K562 (cell line): ENCODE measurements at regions not wholly inside any gene's neighbourhood (a gene's known extent, or its start where the extent isn't known, plus 50 kb on each side); places are given as distances from the start of the nearest gene placed in this dataset.
A peak's percentile ranks its signal among the peaks of the same experiment; 100 is the strongest.

Source experiments
- ATAC-seq: fragments of 200-7000 bp; cut with Tn5 transposase; 3 replicates; pipeline ENCODE4 v1.9.1; 2020; ENCODE audit warnings: moderate library complexity
- BruUV-seq: library from RNA; stranded (reverse); fragments of 400-500 nt; replicated peaks from 2 replicates; lab custom pipeline; 2021; lab: Mats Ljungman, UMichigan
- CTCF ChIA-PET: fragments of 300-600 bp; formaldehyde crosslinking; extraction: SDS; loops from one replicate; lab custom pipeline; 2021; ENCODE audit warnings: low intra/inter-chr PET ratio; lab: Yijun Ruan, JAX
- POLR2A ChIA-PET: fragments of 300-600, 350-650 bp; sonication (Branson Sonifier 250); formaldehyde crosslinking; extraction: SDS; loops from one replicate; lab custom pipeline; 2021; ENCODE audit warnings: antibody characterized with exemption, inconsistent platforms; lab: Yijun Ruan, JAX
- DNase-seq, 4 experiments: peaks; one replicate each; pipeline versions ENCODE4 v3.0.0 to v3.0.0-alpha.2; 2011 to 2018; ENCODE audit warnings: low spot score in 3 of 4, mixed read lengths in 3 of 4; ENCODE audit errors: extremely low read depth in 1 of 4
- FAIRE-seq: peaks from 2 replicates; lab custom pipeline; 2011; peaks lifted over from hg19 to GRCh38; lab: Jason Lieb, UNC
- H2AFZ ChIP-seq: 2 replicates; pipeline ENCODE4 v1.6.0; 2011; ENCODE audit warnings: low read depth, low read length, control low read depth, inconsistent platforms
- H3K27ac ChIP-seq: fragments of 200-600 bp; 3 replicates; pipeline ENCODE4 v1.8.0; 2011; ENCODE audit warnings: low read depth, mild to moderate bottlenecking, control low read depth, inconsistent platforms, low read length, moderate library complexity, mixed read lengths; ENCODE audit errors: extremely low read depth
- H3K27me3 ChIP-seq, 2 experiments: fragments of 300-600 bp in 1 of 2; 2 replicates in 1 of 2; 3 replicates in 1 of 2; pipeline versions ENCODE4 v1.6.0 to v1.8.0; 2011; ENCODE audit warnings: inconsistent platforms in 2 of 2, low read length in 2 of 2, mild to moderate bottlenecking in 1 of 2, mixed read lengths in 1 of 2, moderate library complexity in 1 of 2; ENCODE audit not compliant: control insufficient read depth in 2 of 2, insufficient read depth in 2 of 2
- H3K36me3 ChIP-seq: fragments of 300-600 bp; 3 replicates; pipeline ENCODE4 v1.8.0; 2011; ENCODE audit warnings: mild to moderate bottlenecking, low read length, inconsistent platforms; ENCODE audit not compliant: control insufficient read depth, insufficient read depth
- H3K4me1 ChIP-seq, 2 experiments: fragments of 200-600 bp in 1 of 2; replicated peaks in 1 of 2; 2 replicates in 1 of 2; 3 replicates in 1 of 2; pipeline versions ENCODE4 v1.5.1 to v1.8.0; 2011; ENCODE audit warnings: inconsistent platforms in 2 of 2, low read length in 2 of 2, mild to moderate bottlenecking in 1 of 2, mixed read lengths in 1 of 2, moderate library complexity in 1 of 2; ENCODE audit not compliant: control insufficient read depth in 2 of 2, insufficient read depth in 2 of 2
- H3K4me2 ChIP-seq: 2 replicates; pipeline ENCODE4 v1.6.1; 2011; ENCODE audit warnings: low read length, control low read depth, inconsistent platforms, mixed read lengths; ENCODE audit not compliant: insufficient read depth
- H3K4me3 ChIP-seq: fragments of 200-600 bp; sonication (generic), shearing (Covaris generic); 2 replicates; pipeline ENCODE4 v1.5.1; 2016; ENCODE audit warnings: control low read depth, inconsistent platforms
- H3K79me2 ChIP-seq: fragments of 200-600 bp; 3 replicates; pipeline ENCODE4 v1.8.0; 2011; ENCODE audit warnings: low read length, inconsistent platforms; ENCODE audit not compliant: control insufficient read depth, insufficient read depth
- H3K9ac ChIP-seq, 2 experiments: 2 replicates each; pipeline versions ENCODE4 v1.6.0 to v1.6.1; 2011; ENCODE audit warnings: low read depth in 2 of 2, low read length in 2 of 2, control low read depth in 1 of 2, inconsistent platforms in 1 of 2, mild to moderate bottlenecking in 1 of 2, mixed read lengths in 1 of 2; ENCODE audit not compliant: insufficient read depth in 1 of 2
- H3K9me1 ChIP-seq: one replicate; pipeline ENCODE4 v1.6.0; 2011; ENCODE audit warnings: inconsistent platforms, mild to moderate bottlenecking, low read length, moderate library complexity; ENCODE audit not compliant: control insufficient read depth, insufficient read depth
- H3K9me3 ChIP-seq: replicated peaks from 2 replicates; pipeline ENCODE4 v1.5.1; 2011; ENCODE audit warnings: low read depth, low read length, inconsistent platforms; ENCODE audit not compliant: control insufficient read depth, insufficient read depth
- H4K20me1 ChIP-seq: replicated peaks from 2 replicates; pipeline ENCODE4 v1.6.1; 2011; ENCODE audit warnings: low read length, inconsistent platforms, mixed read lengths; ENCODE audit not compliant: control insufficient read depth, insufficient read depth
- CEBPZ ChIP-seq: fragments of 150-350 bp; IDR thresholded peaks from 2 replicates; pipeline ENCODE4 v1.6.1; 2014; ENCODE audit warnings: low read depth, mild to moderate bottlenecking, low read length, borderline replicate concordance
- CTCF ChIP-seq, 3 experiments: IDR thresholded peaks in 2 of 3; conservative IDR thresholded peaks in 1 of 3; 2 replicates each; pipeline ENCODE4 v1.5.1; 2011 to 2012; ENCODE audit warnings: low read length in 3 of 3, mild to moderate bottlenecking in 3 of 3, control low read depth in 2 of 3, improper control_type of control experiment in 1 of 3, inconsistent platforms in 1 of 3, low read depth in 1 of 3, mixed read lengths in 1 of 3, moderate library complexity in 1 of 3; ENCODE audit not compliant: insufficient read depth in 2 of 3
- ETV1 ChIP-seq: fragments of 450-650 bp; conservative IDR thresholded peaks from 2 replicates; pipeline ENCODE4 v1.6.1; 2016; ENCODE audit warnings: missing genetic modification characterization, control low read depth, low read depth, missing compliant biosample characterization
- FOXK1 ChIP-seq: sonication (generic); formaldehyde crosslinking; IDR thresholded peaks from 2 replicates; pipeline ENCODE4 v1.8.0; 2022; ENCODE audit warnings: missing genetic modification reagents, mild to moderate bottlenecking, borderline replicate concordance
- HBP1 ChIP-seq: fragments of 450-650 bp; formaldehyde crosslinking; IDR thresholded peaks from 2 replicates; pipeline ENCODE4 v1.4.0; 2022; ENCODE audit warnings: missing genetic modification characterization
- NBN ChIP-seq: fragments of 450-650 bp; IDR thresholded peaks from 2 replicates; pipeline ENCODE4 v1.6.1; 2016; ENCODE audit warnings: low read depth, mild to moderate bottlenecking
- RAD21 ChIP-seq, 2 experiments: fragments of 250-450 bp in 1 of 2; fragments of 450-650 bp in 1 of 2; sonication (Bioruptor Pico) in 1 of 2; formaldehyde crosslinking in 1 of 2; IDR thresholded peaks in 1 of 2; conservative IDR thresholded peaks in 1 of 2; 2 replicates each; pipeline versions ENCODE4 v1.4.0 to v1.8.0; 2020 to 2022; ENCODE audit warnings: mild to moderate bottlenecking in 2 of 2, moderate library complexity in 1 of 2
- SMC3 ChIP-seq: conservative IDR thresholded peaks from 2 replicates; pipeline ENCODE4 v1.6.1; 2011; ENCODE audit warnings: low read depth, low read length, improper control_type of control experiment; ENCODE audit not compliant: insufficient read depth
- TFE3 ChIP-seq: fragments of 450-650 bp; formaldehyde crosslinking; IDR thresholded peaks from 2 replicates; pipeline ENCODE4 v1.4.0; 2020; ENCODE audit warnings: mild to moderate bottlenecking, mixed read lengths
- ZBTB26 ChIP-seq: fragments of 450-650 bp; formaldehyde crosslinking; IDR thresholded peaks from 2 replicates; pipeline ENCODE4 v1.4.0; 2022; ENCODE audit warnings: missing genetic modification characterization
- WGBS: fragments of 100-300 bp; shearing (Covaris generic); methylation state at CpG from one replicate; pipeline ENCODE4 v1.1.6; 2016; ENCODE audit warnings: low coverage, mixed read lengths; ENCODE audit not compliant: insufficient coverage; ENCODE audit errors: missing lambda C conversion rate; 5-methylcytosine and 5-hydroxymethylcytosine counted together
- in situ Hi-C: fragments of 300-500 bp; cut with MboI; formaldehyde crosslinking; loops from 4 replicates; pipeline ENCODE4 v1.15.0; 2018; ENCODE audit warnings: inconsistent platforms, mixed read lengths
- intact Hi-C: fragments of 100-400 bp; cut with micrococcal nuclease; formaldehyde crosslinking; loops from 2 replicates; pipeline ENCODE4 v1.14.2; 2022

GRCh38 chr1:29713857-29714256, 477.5 kb downstream of the PTPRU start:
- WGBS = 0% methylated on average over 1 of the region's 1 CpG
- Histone ChIP-seq H3K4me1 (no peaks in the 10 kb centered on the region), H3K9me1 (peaks cover 6% of the 10 kb centered on the region), H3K9ac (no peak overlapping the region), H3K9me3 (no peaks in the 10 kb centered on the region), H2AFZ (no peak overlapping the region), H3K4me3 (no peak overlapping the region), H4K20me1 (no peaks in the 10 kb centered on the region), H3K36me3 (no peaks in the 10 kb centered on the region), H3K4me2 (no peak overlapping the region), H3K79me2 (no peaks in the 10 kb centered on the region), H3K27me3 (peaks cover 0 to 5% of the 10 kb centered on the region in 2 experiments; a peak in 1 of 5 replicates), H3K27ac (no peak overlapping the region)
- no peak for DNase-seq
- intact Hi-C loops = no loop called here
- in situ Hi-C loops = no loop called here
- ChIA-PET CTCF (no interaction called here), POLR2A (no interaction called here)
- no peak for FAIRE-seq
- ATAC-seq = no peak
- BruUV-seq = no TSS peak
- TF ChIP-seq FOXK1 (CRISPR knock-in tag) (no peak), ETV1 (no peak), CEBPZ (no peak), ZBTB26 (no peak), HBP1 (CRISPR knock-in tag) (no peak), TFE3 (CRISPR knock-in tag) (no peak), NBN (no peak), CTCF (IDR thresholded peaks at IDR 0.05 in 2 of 3, conservative IDR thresholded peaks at IDR 0.05 in 1 of 3; ENCODE audit: insufficient read depth in 2 of 3, low read depth in 1 of 3, low read length in 3 of 3) (peak in 2 of 3 experiments; percentile 24 to 34; a peak in 3 of 6 replicates), RAD21 (CRISPR knock-in tag; conservative IDR thresholded peaks at IDR 0.05 in 1 of 2, IDR thresholded peaks at IDR 0.05 in 1 of 2) (peak in 1 of 2 experiments; percentile 19; a peak in 2 of 4 replicates), SMC3 (0 out of 2 replicates have a peak, but pooled peaks have one; percentile 11)
